MM.1S (cell line): ENCODE measurements at regions not wholly inside any gene's neighbourhood (a gene's known extent, or its start where the extent isn't known, plus 50 kb on each side); places are given as distances from the start of the nearest gene placed in this dataset.

ENCODE experiments used
- CTCF ChIP-seq: fragments of 300-600 bp; sonication (generic); IDR thresholded peaks from 2 replicates; pipeline ENCODE4 v1.5.1; 2016; ENCODE audit warnings: antibody characterized with exemption, low read length, mixed read lengths
- EZH2 ChIP-seq: fragments of 300-600 bp; sonication (generic); optimal IDR thresholded peaks from 2 replicates; pipeline ENCODE3; 2017; ENCODE audit warnings: low read depth, mild to moderate bottlenecking, antibody characterized with exemption, low read length, mixed read lengths

- no peak for TF ChIP-seq CTCF
- no peak for TF ChIP-seq EZH2
Measured at GRCh38 chr9:3730511-3730922, 204.7 kb upstream of the RFX3 start.
